GM23338 (cell line): ENCODE measurements at regions not wholly inside any gene's neighbourhood (a gene's known extent, or its start where the extent isn't known, plus 50 kb on each side); places are given as distances from the start of the nearest gene placed in this dataset.

Source experiments
- CREB1 ChIP-seq: fragments of 250-450 bp; sonication (Bioruptor Pico); IDR thresholded peaks from 2 replicates; pipeline ENCODE4 v1.5.0; 2020; ENCODE audit warnings: low read depth, mild to moderate bottlenecking, moderate library complexity
- CTCF ChIP-seq, 2 experiments: fragments of 200-600 bp in 1 of 2; sonication (generic) in 1 of 2; conservative IDR thresholded peaks; 2 replicates each; pipeline versions ENCODE4 v1.5.1 to v1.6.1; 2016 to 2017; ENCODE audit warnings: antibody characterized with exemption in 2 of 2, low read depth in 2 of 2, mild to moderate bottlenecking in 2 of 2, moderate library complexity in 1 of 2
- EZH2phosphoT487 ChIP-seq: fragments of 200-600 bp; sonication (generic); IDR thresholded peaks from one replicate; pipeline ENCODE4 v1.8.1; 2018; ENCODE audit warnings: antibody characterized with exemption; ENCODE audit not compliant: unreplicated experiment
- NANOG ChIP-seq: IDR thresholded peaks from 2 replicates; pipeline ENCODE4 v1.6.1; 2016; ENCODE audit warnings: antibody characterized with exemption, borderline replicate concordance

DNA sequence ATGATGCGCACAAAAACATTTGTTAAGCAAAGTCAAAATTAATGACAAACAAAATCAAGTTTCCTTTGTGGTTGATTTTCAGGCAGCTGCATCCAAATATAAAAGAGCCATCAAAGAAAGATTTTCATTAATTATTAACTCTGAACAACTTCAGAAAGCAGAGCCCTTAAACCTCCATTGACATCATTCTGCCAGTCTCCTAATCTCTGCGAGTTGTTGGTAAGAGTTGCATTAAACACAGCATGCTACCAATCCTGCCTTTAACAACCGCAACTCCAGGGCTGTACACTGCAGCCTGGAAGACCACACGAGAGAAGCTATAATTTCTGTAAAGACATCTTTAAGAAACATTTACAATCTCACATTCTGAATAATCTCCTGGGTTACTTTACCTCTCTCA lies 204.6 kb downstream of the NR2F2 start:
- TF ChIP-seq CTCF (conservative IDR thresholded peaks at IDR 0.05; ENCODE audit: low read depth in 2 of 2) (no peak), CREB1 (CRISPR knock-in tag) (no peak), NANOG (no peak), EZH2phosphoT487 (no peak)
